IPS-20b (cell line): ENCODE measurements at regions not wholly inside any gene's neighbourhood (a gene's known extent, or its start where the extent isn't known, plus 50 kb on each side); places are given as distances from the start of the nearest gene placed in this dataset.

Experiments
- H3K27ac ChIP-seq: one replicate; pipeline ENCODE4 v1.5.1; 2013; ENCODE audit warnings: low read length
- H3K27me3 ChIP-seq: 2 replicates; pipeline ENCODE4 v1.6.1; 2013; ENCODE audit warnings: mild to moderate bottlenecking, low read length, inconsistent platforms; ENCODE audit not compliant: insufficient read depth
- H3K36me3 ChIP-seq: 2 replicates; pipeline ENCODE4 v1.6.1; 2013; ENCODE audit warnings: low read depth, mild to moderate bottlenecking, inconsistent platforms, low read length, moderate library complexity; ENCODE audit not compliant: insufficient read depth
- H3K4me1 ChIP-seq: 2 replicates; pipeline ENCODE4 v1.6.1; 2013; ENCODE audit warnings: mild to moderate bottlenecking, control low read depth, inconsistent platforms, low read length, moderate library complexity; ENCODE audit not compliant: insufficient read depth
- H3K4me3 ChIP-seq: 2 replicates; pipeline ENCODE4 v1.5.1; 2013; ENCODE audit warnings: mild to moderate bottlenecking, low read length, inconsistent platforms
- H3K9ac ChIP-seq: 2 replicates; pipeline ENCODE4 v1.6.1; 2013; ENCODE audit warnings: low read depth, mild to moderate bottlenecking, inconsistent platforms, low read length, moderate library complexity
- H3K9me3 ChIP-seq: 2 replicates; pipeline ENCODE4 v1.6.1; 2013; ENCODE audit warnings: mild to moderate bottlenecking, low read depth, low read length, inconsistent platforms; ENCODE audit not compliant: insufficient read depth

GRCh38 chr3:70899816-70900215 lies 587.4 kb upstream of the MDFIC2 start:
- Histone ChIP-seq H3K9ac (no peak overlapping the region; the same call in 1 of the 2 replicates), H3K27me3 (no peaks in the 10 kb centered on the region), H3K4me3 (no peak overlapping the region), H3K9me3 (no peaks in the 10 kb centered on the region), H3K36me3 (no peaks in the 10 kb centered on the region), H3K4me1 (no peaks in the 10 kb centered on the region), H3K27ac (no peak overlapping the region)

- no peak overlapping the region for H3K9ac ChIP-seq
- no peaks in the 10 kb centered on the region for H3K27me3 ChIP-seq
- no peak overlapping the region for H3K4me3 ChIP-seq
- H3K4me1 ChIP-seq = no peaks in the 10 kb centered on the region
- no peak overlapping the region for H3K27ac ChIP-seq
- no peaks in the 10 kb centered on the region for H3K9me3 ChIP-seq
- H3K36me3 ChIP-seq = no peaks in the 10 kb centered on the region
Observed at GRCh38 chr3:70890020-70890394, 577.6 kb upstream of the MDFIC2 start.

GRCh38 chr3:70889162-70890019 lies 577.0 kb upstream of the MDFIC2 start:
- no peak overlapping the region for H3K9ac ChIP-seq
- no peak overlapping the region for H3K27ac ChIP-seq
- H3K4me3 ChIP-seq = no peak overlapping the region
- H3K4me1 ChIP-seq = no peaks in the 10 kb centered on the region
- no peaks in the 10 kb centered on the region for H3K27me3 ChIP-seq
- H3K9me3 ChIP-seq = no peaks in the 10 kb centered on the region
- no peaks in the 10 kb centered on the region for H3K36me3 ChIP-seq

- H3K27me3 ChIP-seq = no peaks in the 10 kb centered on the region
- no peaks in the 10 kb centered on the region for H3K36me3 ChIP-seq
- H3K9ac ChIP-seq = no peak overlapping the region
- no peaks in the 10 kb centered on the region for H3K9me3 ChIP-seq
- H3K27ac ChIP-seq = no peak overlapping the region
- no peaks in the 10 kb centered on the region for H3K4me1 ChIP-seq
- no peak overlapping the region for H3K4me3 ChIP-seq
Observed at GRCh38 chr3:70885636-70886035, 573.2 kb upstream of the MDFIC2 start.

GRCh38 chr3:70882104-70882503 lies 569.7 kb upstream of the MDFIC2 start:
- H3K27ac ChIP-seq = no peak overlapping the region
- H3K27me3 ChIP-seq = no peaks in the 10 kb centered on the region
- no peaks in the 10 kb centered on the region for H3K9me3 ChIP-seq
- no peaks in the 10 kb centered on the region for H3K36me3 ChIP-seq
- H3K4me3 ChIP-seq = no peak overlapping the region
- H3K4me1 ChIP-seq = no peaks in the 10 kb centered on the region
- no peak overlapping the region for H3K9ac ChIP-seq

GRCh38 chr3:70880421-70880820 lies 568.0 kb upstream of the MDFIC2 start:
- Histone ChIP-seq H3K4me3 (no peak overlapping the region), H3K9ac (no peak overlapping the region), H3K4me1 (no peaks in the 10 kb centered on the region), H3K27ac (no peak overlapping the region), H3K36me3 (no peaks in the 10 kb centered on the region), H3K27me3 (no peaks in the 10 kb centered on the region), H3K9me3 (no peaks in the 10 kb centered on the region)

- no peak overlapping the region for H3K27ac ChIP-seq
- no peak overlapping the region for H3K9ac ChIP-seq
Observed at GRCh38 chr3:70876154-70876553, 563.7 kb upstream of the MDFIC2 start.

GRCh38 chr3:70874196-70874595 lies 561.8 kb upstream of the MDFIC2 start:
- Histone ChIP-seq H3K4me1 (no peaks in the 10 kb centered on the region), H3K27ac (no peak overlapping the region), H3K36me3 (no peaks in the 10 kb centered on the region), H3K9me3 (peaks cover 8% of the 10 kb centered on the region; the same call in 1 of the 2 replicates), H3K27me3 (no peaks in the 10 kb centered on the region), H3K4me3 (no peak overlapping the region), H3K9ac (no peak overlapping the region)

More at GRCh38 chr3:70876154-70876553, 563.7 kb upstream of the MDFIC2 start:
- H3K27me3 ChIP-seq = no peaks in the 10 kb centered on the region
- H3K4me1 ChIP-seq = no peaks in the 10 kb centered on the region
- no peak overlapping the region for H3K4me3 ChIP-seq
- H3K9me3 ChIP-seq = peaks cover 6% of the 10 kb centered on the region; the same call in 1 of the 2 replicates
- no peaks in the 10 kb centered on the region for H3K36me3 ChIP-seq

- H3K27me3 ChIP-seq = no peaks in the 10 kb centered on the region
- H3K9ac ChIP-seq = no peak overlapping the region
- H3K4me1 ChIP-seq = no peaks in the 10 kb centered on the region
- H3K4me3 ChIP-seq = no peak overlapping the region
- H3K9me3 ChIP-seq = peaks cover 8% of the 10 kb centered on the region; the same call in 1 of the 2 replicates
- no peak overlapping the region for H3K27ac ChIP-seq
- no peaks in the 10 kb centered on the region for H3K36me3 ChIP-seq
Observed at GRCh38 chr3:70873686-70874085, 561.2 kb upstream of the MDFIC2 start.

GRCh38 chr3:70871909-70872656 lies 559.6 kb upstream of the MDFIC2 start:
- Histone ChIP-seq H3K9ac (no peak overlapping the region), H3K4me1 (no peaks in the 10 kb centered on the region), H3K27ac (no peak overlapping the region), H3K9me3 (peaks cover 8% of the 10 kb centered on the region; the same call in 1 of the 2 replicates), H3K4me3 (no peak overlapping the region), H3K27me3 (no peaks in the 10 kb centered on the region), H3K36me3 (no peaks in the 10 kb centered on the region)

GRCh38 chr3:70870576-70870975 lies 558.1 kb upstream of the MDFIC2 start:
- no peaks in the 10 kb centered on the region for H3K4me1 ChIP-seq
- H3K9ac ChIP-seq = no peak overlapping the region
- no peaks in the 10 kb centered on the region for H3K27me3 ChIP-seq
- H3K9me3 ChIP-seq = peaks cover 8% of the 10 kb centered on the region; the same call in 1 of the 2 replicates
- no peak overlapping the region for H3K4me3 ChIP-seq
- H3K27ac ChIP-seq = no peak overlapping the region
- H3K36me3 ChIP-seq = no peaks in the 10 kb centered on the region

GRCh38 chr3:70868561-70868960 lies 556.1 kb upstream of the MDFIC2 start:
- Histone ChIP-seq H3K27ac (no peak overlapping the region), H3K36me3 (no peaks in the 10 kb centered on the region), H3K9ac (no peak overlapping the region), H3K9me3 (peaks cover 8% of the 10 kb centered on the region; the same call in 1 of the 2 replicates), H3K4me1 (no peaks in the 10 kb centered on the region), H3K27me3 (no peaks in the 10 kb centered on the region), H3K4me3 (no peak overlapping the region)
